Upper lobe of left lung (tissue), 4 donors: ENCODE measurements at regions not wholly inside any gene's neighbourhood (a gene's known extent, or its start where the extent isn't known, plus 50 kb on each side); places are given as distances from the start of the nearest gene placed in this dataset.

Source experiments
- CTCF ChIP-seq, 6 experiments: fragments of 450-650 bp in 4 of 6; fragments of 200-600 bp in 2 of 6; sonication (generic) in 2 of 6; IDR thresholded peaks; one replicate each; pipeline ENCODE4 v1.5.1; 2016 to 2019; ENCODE audit warnings: antibody characterized with exemption in 6 of 6
- POLR2AphosphoS5 ChIP-seq, 2 donors: sonication (generic); formaldehyde crosslinking; IDR thresholded peaks; one replicate each; pipeline ENCODE4 v1.5.1; 2017; ENCODE audit warnings: antibody characterized with exemption in 2 of 2

- TF ChIP-seq POLR2AphosphoS5 (IDR thresholded peaks at IDR 0.05): no peak
- no peak for TF ChIP-seq CTCF (IDR thresholded peaks at IDR 0.05)
Measured at GRCh38 chr20:40175296-40175695, 513.7 kb downstream of the MAFB start.
